ENCODE measurements at regions not wholly inside any gene's neighbourhood (a gene's known extent, or its start where the extent isn't known, plus 50 kb on each side); places are given as distances from the start of the nearest gene placed in this dataset.
A peak's percentile ranks its signal among the peaks of the same experiment; 100 is the strongest.

GRCh38 chr5:4929092-4929655, 211.0 kb upstream of the ADAMTS16 start:
- DNase-seq (ENCODE audit: low spot score) = no peak
- H3K4me1 ChIP-seq (ENCODE audit: insufficient read depth, poor library complexity, severe bottlenecking) = no peaks in the 10 kb centered on the region
- no peak for ATAC-seq (ENCODE audit: low read depth)
- H3K27me3 ChIP-seq (ENCODE audit: insufficient read depth, poor library complexity, severe bottlenecking) = peaks cover 5% of the 10 kb centered on the region
- H3K9me3 ChIP-seq (ENCODE audit: severe bottlenecking) = no peaks in the 10 kb centered on the region
- no peak overlapping the region for H3K27ac ChIP-seq (ENCODE audit: poor library complexity, severe bottlenecking)
- no peaks in the 10 kb centered on the region for H3K36me3 ChIP-seq (ENCODE audit: low read depth)
- no peak for TF ChIP-seq CTCF (IDR thresholded peaks at IDR 0.05; ENCODE audit: poor library complexity, severe bottlenecking)
- H3K4me3 ChIP-seq (ENCODE audit: severe bottlenecking) = no peak overlapping the region

GRCh38 chr5:4939042-4939781, 200.9 kb upstream of the ADAMTS16 start:
- peaks cover 2% of the 10 kb centered on the region for H3K9me3 ChIP-seq (ENCODE audit: severe bottlenecking)
- H3K27ac ChIP-seq (ENCODE audit: poor library complexity, severe bottlenecking) = no peak overlapping the region
- no peak for ATAC-seq (ENCODE audit: low read depth)

GRCh38 chr5:4941161-4941560, 199.0 kb upstream of the ADAMTS16 start:
- H3K27me3 ChIP-seq (ENCODE audit: insufficient read depth, poor library complexity, severe bottlenecking) = no peaks in the 10 kb centered on the region
- no peaks in the 10 kb centered on the region for H3K36me3 ChIP-seq (ENCODE audit: low read depth)
- H3K27ac ChIP-seq (ENCODE audit: poor library complexity, severe bottlenecking) = no peak overlapping the region
- no peak for TF ChIP-seq CTCF (IDR thresholded peaks at IDR 0.05; ENCODE audit: poor library complexity, severe bottlenecking)
- no peak for DNase-seq (ENCODE audit: low spot score)
- no peak for ATAC-seq (ENCODE audit: low read depth)
- no peaks in the 10 kb centered on the region for H3K4me1 ChIP-seq (ENCODE audit: insufficient read depth, poor library complexity, severe bottlenecking)
- H3K9me3 ChIP-seq (ENCODE audit: severe bottlenecking) = no peaks in the 10 kb centered on the region
- no peak overlapping the region for H3K4me3 ChIP-seq (ENCODE audit: severe bottlenecking)

More at GRCh38 chr5:4939042-4939781, 200.9 kb upstream of the ADAMTS16 start:
- no peaks in the 10 kb centered on the region for H3K4me1 ChIP-seq (ENCODE audit: insufficient read depth, poor library complexity, severe bottlenecking)
- DNase-seq (ENCODE audit: low spot score) = no peak
- H3K36me3 ChIP-seq (ENCODE audit: low read depth) = no peaks in the 10 kb centered on the region
- no peaks in the 10 kb centered on the region for H3K27me3 ChIP-seq (ENCODE audit: insufficient read depth, poor library complexity, severe bottlenecking)
- no peak overlapping the region for H3K4me3 ChIP-seq (ENCODE audit: severe bottlenecking)
- TF ChIP-seq CTCF (IDR thresholded peaks at IDR 0.05; ENCODE audit: poor library complexity, severe bottlenecking) = no peak

- DNase-seq (ENCODE audit: low spot score) (no peak), ATAC-seq (ENCODE audit: low read depth) (no peak)
- Histone ChIP-seq H3K36me3 (ENCODE audit: low read depth) (no peaks in the 10 kb centered on the region), H3K9me3 (ENCODE audit: severe bottlenecking) (no peaks in the 10 kb centered on the region), H3K27ac (ENCODE audit: poor library complexity, severe bottlenecking) (no peak overlapping the region), H3K4me3 (ENCODE audit: severe bottlenecking) (no peak overlapping the region), H3K4me1 (ENCODE audit: insufficient read depth, poor library complexity, severe bottlenecking) (no peaks in the 10 kb centered on the region), H3K27me3 (ENCODE audit: insufficient read depth, poor library complexity, severe bottlenecking) (no peaks in the 10 kb centered on the region)
- TF ChIP-seq CTCF (IDR thresholded peaks at IDR 0.05; ENCODE audit: poor library complexity, severe bottlenecking) = peak; percentile 95
These were observed 197.9 kb upstream of the ADAMTS16 start for GRCh38 chr5:4941957-4942830.
